B cell (primary cell): ENCODE measurements at regions not wholly inside any gene's neighbourhood (a gene's known extent, or its start where the extent isn't known, plus 50 kb on each side); places are given as distances from the start of the nearest gene placed in this dataset.

Experiments used
- ATAC-seq: fragments of 200-7000 bp; cut with Tn5 transposase; one replicate; pipeline ENCODE4 v1.10.0; 2021; ENCODE audit warnings: low read depth, mild to moderate bottlenecking, moderate number of reproducible peaks, moderate library complexity
- CTCF ChIA-PET: fragments of 350-600 bp; sonication (Branson Sonifier 250); formaldehyde crosslinking; loops from one replicate; lab custom pipeline; 2021; ENCODE audit warnings: antibody characterized with exemption, inconsistent platforms; lab: Charles Lee
- POLR2A ChIA-PET: fragments of 350-600 bp; sonication (Branson Sonifier 250); formaldehyde crosslinking; loops from one replicate; lab custom pipeline; 2021; ENCODE audit warnings: antibody characterized with exemption; lab: Charles Lee
- DNase-seq: peaks from one replicate; pipeline ENCODE4 v3.0.0; 2013
- H2AFZ ChIP-seq: 2 replicates; pipeline ENCODE4 v1.6.1; 2012; ENCODE audit warnings: mild to moderate bottlenecking, low read depth, low read length; ENCODE audit not compliant: insufficient read depth, poor library complexity, severe bottlenecking
- H3K27ac ChIP-seq, 2 donors: 1 replicate in 1 of 2; 2 replicates in 1 of 2; pipeline ENCODE4 v1.5.1; 2012 to 2013; ENCODE audit warnings: low read length in 2 of 2, mild to moderate bottlenecking in 2 of 2, moderate library complexity in 1 of 2
- H3K27me3 ChIP-seq, 4 experiments: fragments of 200-600 bp in 1 of 4; sonication (generic) in 1 of 4; replicated peaks in 1 of 4; 1 replicate in 2 of 4; 2 replicates in 2 of 4; pipeline versions ENCODE4 v1.6.1 to v1.7.0; 2013 to 2016; ENCODE audit warnings: low read length in 3 of 4, mild to moderate bottlenecking in 2 of 4, mixed read lengths in 1 of 4, moderate library complexity in 1 of 4; ENCODE audit not compliant: insufficient read depth in 4 of 4, control insufficient read depth in 3 of 4; ENCODE audit errors: control extremely low read depth in 1 of 4
- H3K36me3 ChIP-seq, 2 experiments: replicated peaks in 1 of 2; 1 replicate in 1 of 2; 2 replicates in 1 of 2; pipeline versions ENCODE4 v1.6.1 to v1.7.1; 2013; ENCODE audit warnings: low read length in 1 of 2; ENCODE audit not compliant: insufficient read depth in 2 of 2, control insufficient read depth in 1 of 2; ENCODE audit errors: control extremely low read depth in 1 of 2, extremely low read depth in 1 of 2
- H3K4me1 ChIP-seq, 2 donors: fragments of 200-600 bp in 1 of 2; sonication (generic) in 1 of 2; 1 replicate in 1 of 2; 2 replicates in 1 of 2; pipeline versions ENCODE4 v1.5.1 to v1.6.1; 2013 to 2017; ENCODE audit warnings: low read length in 2 of 2; ENCODE audit not compliant: control insufficient read depth in 2 of 2, insufficient read depth in 2 of 2
- H3K4me2 ChIP-seq: replicated peaks from 2 replicates; pipeline ENCODE3; 2012; ENCODE audit warnings: mild to moderate bottlenecking, low read depth, low read length; ENCODE audit not compliant: poor library complexity, severe bottlenecking
- H3K4me3 ChIP-seq, 5 experiments: fragments of 200-600 bp in 1 of 5; sonication (generic) in 1 of 5; 1 replicate in 3 of 5; 2 replicates in 2 of 5; pipeline versions ENCODE4 v1.5.1 to v1.7.0; 2011 to 2016; ENCODE audit warnings: low read length in 4 of 5, mild to moderate bottlenecking in 4 of 5, low read depth in 2 of 5, control low read depth in 1 of 5, moderate library complexity in 1 of 5; ENCODE audit not compliant: insufficient read depth in 1 of 5; ENCODE audit errors: control extremely low read depth in 1 of 5, extremely low read depth in 1 of 5
- H3K79me2 ChIP-seq: fragments of 200-600 bp; sonication (generic); one replicate; pipeline ENCODE4 v1.6.0; 2016; ENCODE audit warnings: low read length; ENCODE audit not compliant: control insufficient read depth, insufficient read depth
- H3K9ac ChIP-seq: fragments of 200-600 bp; sonication (generic); 2 replicates; pipeline ENCODE4 v1.6.1; 2017; ENCODE audit warnings: mild to moderate bottlenecking, low read length, moderate library complexity
- H3K9me3 ChIP-seq, 3 donors: one replicate each; pipeline versions ENCODE4 v1.6.1 to v1.7.1; 2013; ENCODE audit warnings: low read length in 2 of 3; ENCODE audit not compliant: control insufficient read depth in 2 of 3, insufficient read depth in 1 of 3; ENCODE audit errors: control extremely low read depth in 1 of 3
- H4K20me1 ChIP-seq: 2 replicates; pipeline ENCODE4 v1.6.0; 2012; ENCODE audit warnings: mild to moderate bottlenecking, low read length; ENCODE audit not compliant: insufficient read depth, control insufficient read depth, poor library complexity, severe bottlenecking
- H3K27ac Mint-ChIP-seq: one replicate; pipeline ENCODE4 v1.8.0; 2021; ENCODE audit warnings: mixed read lengths
- H3K27me3 Mint-ChIP-seq: one replicate; pipeline ENCODE4 v1.8.0; 2021; ENCODE audit warnings: mixed read lengths
- H3K4me1 Mint-ChIP-seq: one replicate; pipeline ENCODE4 v1.8.0; 2021; ENCODE audit warnings: mixed read lengths
- H3K4me3 Mint-ChIP-seq: one replicate; pipeline ENCODE4 v1.8.0; 2021; ENCODE audit warnings: mixed read lengths
- H3K9me3 Mint-ChIP-seq: one replicate; pipeline ENCODE4 v1.8.0; 2022; ENCODE audit warnings: mixed read lengths; ENCODE audit not compliant: insufficient read depth
- CTCF ChIP-seq: fragments of 200-600 bp; IDR thresholded peaks from one replicate; pipeline ENCODE4 v1.8.0; 2022; ENCODE audit warnings: antibody characterized with exemption, mild to moderate bottlenecking
- EZH2 ChIP-seq: IDR thresholded peaks from 2 replicates; pipeline ENCODE4 v1.6.1; 2012; ENCODE audit warnings: borderline replicate concordance, low read depth, mild to moderate bottlenecking, moderate library complexity, low read length; ENCODE audit not compliant: insufficient read depth, poor library complexity, severe bottlenecking
- WGBS: methylation state at CpG from one replicate; pipeline ENCODE4 v1.1.5; 2013; ENCODE audit warnings: missing lambda C conversion rate; ENCODE audit not compliant: insufficient coverage; 5-methylcytosine and 5-hydroxymethylcytosine counted together
- intact Hi-C: fragments of 100-400 bp; cut with micrococcal nuclease; formaldehyde crosslinking; loops from one replicate; pipeline ENCODE4 v1.10.0; 2022

GRCh38 chr13:26979334-26979733 is 192.3 kb downstream of the USP12 start:
- intact Hi-C loops = no loop called here
- WGBS = 89% methylated on average over 7 of the region's 8 CpGs
- H3K9me3 ChIP-seq = no peaks in the 10 kb centered on the region
- no peak overlapping the region for H3K4me3 ChIP-seq
- ChIA-PET POLR2A (no interaction called here), CTCF (interaction anchor here (1.3 to 1.6 kb wide), 2 partner anchors 379 to 382 kb away, joined by 5 to 7 read pairs; no protein-coding TSS in a partner anchor)
- no peak overlapping the region for H3K4me3 Mint-ChIP-seq
- no peak overlapping the region for H3K27ac ChIP-seq
- H3K36me3 ChIP-seq = no peaks in the 10 kb centered on the region
- H3K9me3 Mint-ChIP-seq = no peaks in the 10 kb centered on the region
- DNase-seq = no peak
- no peaks in the 10 kb centered on the region for H4K20me1 ChIP-seq
- H2AFZ ChIP-seq = no peak overlapping the region
- H3K27me3 ChIP-seq = peaks cover 0 to 10% (median 0%) of the 10 kb centered on the region in 4 experiments
- no peak overlapping the region for H3K4me2 ChIP-seq
- TF ChIP-seq EZH2 = no peak
- TF ChIP-seq CTCF = no peak
- no peaks in the 10 kb centered on the region for H3K4me1 ChIP-seq
- H3K79me2 ChIP-seq = no peaks in the 10 kb centered on the region
- peaks cover 7% of the 10 kb centered on the region for H3K27me3 Mint-ChIP-seq
- no peak overlapping the region for H3K27ac Mint-ChIP-seq
- no peaks in the 10 kb centered on the region for H3K4me1 Mint-ChIP-seq
- no peak for ATAC-seq
- no peak overlapping the region for H3K9ac ChIP-seq

GRCh38 chr13:26978081-26978860 is 193.3 kb downstream of the USP12 start:
- no peak overlapping the region for H3K4me3 Mint-ChIP-seq
- no peak for TF ChIP-seq CTCF
- TF ChIP-seq EZH2 = no peak
- no peak overlapping the region for H3K27ac Mint-ChIP-seq
- intact Hi-C loops = no loop called here
- Histone ChIP-seq H3K27ac (no peak overlapping the region), H3K79me2 (no peaks in the 10 kb centered on the region), H3K36me3 (no peaks in the 10 kb centered on the region), H3K4me3 (no peak overlapping the region), H3K4me2 (no peak overlapping the region), H3K27me3 (peaks cover 0 to 10% (median 0%) of the 10 kb centered on the region in 4 experiments), H2AFZ (no peak overlapping the region), H4K20me1 (no peaks in the 10 kb centered on the region), H3K9ac (no peak overlapping the region), H3K4me1 (no peaks in the 10 kb centered on the region), H3K9me3 (no peaks in the 10 kb centered on the region)
- ATAC-seq = no peak
- no peaks in the 10 kb centered on the region for H3K4me1 Mint-ChIP-seq
- DNase-seq = no peak
- CTCF ChIA-PET = interaction anchor here (0.7 to 1.6 kb wide), 3 partner anchors 380 to 849 kb away, joined by 3 to 7 read pairs (median 5); no protein-coding TSS in a partner anchor
- no peaks in the 10 kb centered on the region for H3K9me3 Mint-ChIP-seq
- peaks cover 7% of the 10 kb centered on the region for H3K27me3 Mint-ChIP-seq
- POLR2A ChIA-PET = no interaction called here
- WGBS = 74% methylated on average over 6 of the region's 12 CpGs
